ENCODE measurements at regions not wholly inside any gene's neighbourhood (a gene's known extent, or its start where the extent isn't known, plus 50 kb on each side); places are given as distances from the start of the nearest gene placed in this dataset.

DNA sequence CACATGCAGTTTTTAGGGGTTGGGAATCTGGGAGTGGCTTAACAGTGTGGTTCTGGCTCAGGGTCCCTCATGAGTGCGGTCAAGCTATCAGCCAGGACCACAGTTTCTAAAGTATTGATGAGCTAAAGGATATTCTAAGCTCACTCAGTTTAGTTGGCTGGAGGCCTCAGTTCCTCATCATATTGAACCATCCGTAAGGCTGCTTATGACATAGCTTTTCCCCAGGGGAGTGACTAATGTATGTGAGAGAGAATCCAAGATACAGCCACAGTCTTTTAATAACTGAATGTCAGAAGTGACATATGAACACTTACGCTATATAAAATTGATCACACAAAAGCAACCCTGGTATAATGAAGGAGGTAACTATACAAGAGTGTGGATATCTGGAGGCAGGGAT, 245.3 kb downstream of the POLR1F start:
- no peaks in the 10 kb centered on the region for H3K27me3 ChIP-seq (ENCODE audit: insufficient read depth, low read length)

More for the DNA sequence above, 245.3 kb downstream of the POLR1F start:
- no peak overlapping the region for H3K23ac ChIP-seq (ENCODE audit: insufficient read length, low read depth, low read length)
- no peak overlapping the region for H2AK5ac ChIP-seq (ENCODE audit: insufficient read length, low read length)
- no peaks in the 10 kb centered on the region for H3K9me3 ChIP-seq (ENCODE audit: control insufficient read depth, low read depth, low read length)
- Mint-ChIP-seq H3K36me3 (ENCODE audit: insufficient read depth in 1 of 3, low read depth in 3 of 3) (no peaks in the 10 kb centered on the region), H3K27ac (no peak overlapping the region), H3K4me3 (no peak overlapping the region), H3K27me3 (ENCODE audit: low read depth) (no peaks in the 10 kb centered on the region; the same call in 1 of the 2 replicates), H3K4me1 (no peaks in the 10 kb centered on the region), H3K9me3 (no peaks in the 10 kb centered on the region)
- H3K4me1 ChIP-seq (ENCODE audit: insufficient read depth, low read length), result no peaks in the 10 kb centered on the region
- H4K91ac ChIP-seq (ENCODE audit: insufficient read length, low read depth, low read length), result no peak overlapping the region
- no peak overlapping the region for H2BK12ac ChIP-seq (ENCODE audit: insufficient read length, low read depth, low read length)
- H2BK20ac ChIP-seq (ENCODE audit: low read depth, low read length, poor library complexity, severe bottlenecking), result no peak overlapping the region
- H3K79me2 ChIP-seq (ENCODE audit: insufficient read depth, low read length), result no peaks in the 10 kb centered on the region
- H4K20me1 ChIP-seq (ENCODE audit: control insufficient read depth, insufficient read depth, insufficient read length), result no peaks in the 10 kb centered on the region
- no peak overlapping the region for H3T11ph ChIP-seq (ENCODE audit: low read length)
- H4K8ac ChIP-seq (replicated peaks; ENCODE audit: insufficient read length, low read depth, low read length), result no peak overlapping the region
- no peak overlapping the region for H3K14ac ChIP-seq (ENCODE audit: insufficient read depth, low read length)
- no peak overlapping the region for H2BK15ac ChIP-seq (ENCODE audit: low read depth, low read length)
- H3K79me1 ChIP-seq (ENCODE audit: insufficient read depth, low read depth, low read length, poor library complexity, severe bottlenecking), result no peaks in the 10 kb centered on the region
- no peak overlapping the region for H2BK120ac ChIP-seq (ENCODE audit: low read depth, low read length, poor library complexity, severe bottlenecking)
- H3K56ac ChIP-seq (ENCODE audit: insufficient read length, low read depth, low read length), result no peak overlapping the region
- no peak overlapping the region for H2BK5ac ChIP-seq (ENCODE audit: insufficient read length, low read length)
- TF ChIP-seq, protein P1, sequence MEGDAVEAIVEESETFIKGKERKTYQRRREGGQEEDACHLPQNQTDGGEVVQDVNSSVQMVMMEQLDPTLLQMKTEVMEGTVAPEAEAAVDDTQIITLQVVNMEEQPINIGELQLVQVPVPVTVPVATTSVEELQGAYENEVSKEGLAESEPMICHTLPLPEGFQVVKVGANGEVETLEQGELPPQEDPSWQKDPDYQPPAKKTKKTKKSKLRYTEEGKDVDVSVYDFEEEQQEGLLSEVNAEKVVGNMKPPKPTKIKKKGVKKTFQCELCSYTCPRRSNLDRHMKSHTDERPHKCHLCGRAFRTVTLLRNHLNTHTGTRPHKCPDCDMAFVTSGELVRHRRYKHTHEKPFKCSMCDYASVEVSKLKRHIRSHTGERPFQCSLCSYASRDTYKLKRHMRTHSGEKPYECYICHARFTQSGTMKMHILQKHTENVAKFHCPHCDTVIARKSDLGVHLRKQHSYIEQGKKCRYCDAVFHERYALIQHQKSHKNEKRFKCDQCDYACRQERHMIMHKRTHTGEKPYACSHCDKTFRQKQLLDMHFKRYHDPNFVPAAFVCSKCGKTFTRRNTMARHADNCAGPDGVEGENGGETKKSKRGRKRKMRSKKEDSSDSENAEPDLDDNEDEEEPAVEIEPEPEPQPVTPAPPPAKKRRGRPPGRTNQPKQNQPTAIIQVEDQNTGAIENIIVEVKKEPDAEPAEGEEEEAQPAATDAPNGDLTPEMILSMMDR (conservative IDR thresholded peaks at IDR 0.05), result no peak
- no peak overlapping the region for H4K5ac ChIP-seq (ENCODE audit: insufficient read length, low read depth, low read length)
- H3K23me2 ChIP-seq (ENCODE audit: insufficient read length, low read depth, low read length, poor library complexity, severe bottlenecking), result no peaks in the 10 kb centered on the region
- no peak overlapping the region for H3K27ac ChIP-seq (ENCODE audit: insufficient read length, low read depth, low read length)
- H3K9ac ChIP-seq (ENCODE audit: extremely low read depth, insufficient read length, low read length), result no peak overlapping the region
- no peak overlapping the region for H3K4me2 ChIP-seq (ENCODE audit: insufficient read depth, insufficient read length, low read length)
- H3K18ac ChIP-seq (ENCODE audit: insufficient read length, low read depth, low read length), result no peak overlapping the region
- H3K4ac ChIP-seq (ENCODE audit: low read depth, low read length), result no peak overlapping the region
- WGBS (ENCODE audit: extremely low coverage, insufficient read length, low lambda C conversion rate), result no CpG with 5 or more reads among the region's 3 CpGs
- no peak for DNase-seq
- no peak overlapping the region for H2AFZ ChIP-seq (ENCODE audit: low read length)
